ENCODE measurements at regions not wholly inside any gene's neighbourhood (a gene's known extent, or its start where the extent isn't known, plus 50 kb on each side); places are given as distances from the start of the nearest gene placed in this dataset.
A peak's percentile ranks its signal among the peaks of the same experiment; 100 is the strongest.

DNA sequence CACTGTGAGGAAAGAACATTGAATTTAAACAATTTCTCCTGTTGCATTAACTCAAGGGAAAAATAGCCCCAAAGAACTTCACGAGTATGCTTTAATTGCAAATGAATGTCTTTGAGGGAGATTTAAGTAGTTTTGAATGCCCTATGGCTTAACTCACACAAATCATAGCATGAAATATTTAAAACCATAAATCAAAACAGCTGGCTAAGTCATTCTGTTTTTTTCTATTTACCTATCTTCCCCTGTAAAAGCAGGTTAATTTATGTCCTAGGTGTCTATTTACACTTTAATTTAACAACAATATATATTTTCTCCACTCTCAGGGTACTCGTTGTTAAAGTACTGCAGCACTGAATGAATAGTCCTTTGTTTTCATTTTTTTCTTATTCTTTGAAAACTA lies 118.8 kb upstream of the PIEZO2 start:
- no peak for FAIRE-seq

DNA sequence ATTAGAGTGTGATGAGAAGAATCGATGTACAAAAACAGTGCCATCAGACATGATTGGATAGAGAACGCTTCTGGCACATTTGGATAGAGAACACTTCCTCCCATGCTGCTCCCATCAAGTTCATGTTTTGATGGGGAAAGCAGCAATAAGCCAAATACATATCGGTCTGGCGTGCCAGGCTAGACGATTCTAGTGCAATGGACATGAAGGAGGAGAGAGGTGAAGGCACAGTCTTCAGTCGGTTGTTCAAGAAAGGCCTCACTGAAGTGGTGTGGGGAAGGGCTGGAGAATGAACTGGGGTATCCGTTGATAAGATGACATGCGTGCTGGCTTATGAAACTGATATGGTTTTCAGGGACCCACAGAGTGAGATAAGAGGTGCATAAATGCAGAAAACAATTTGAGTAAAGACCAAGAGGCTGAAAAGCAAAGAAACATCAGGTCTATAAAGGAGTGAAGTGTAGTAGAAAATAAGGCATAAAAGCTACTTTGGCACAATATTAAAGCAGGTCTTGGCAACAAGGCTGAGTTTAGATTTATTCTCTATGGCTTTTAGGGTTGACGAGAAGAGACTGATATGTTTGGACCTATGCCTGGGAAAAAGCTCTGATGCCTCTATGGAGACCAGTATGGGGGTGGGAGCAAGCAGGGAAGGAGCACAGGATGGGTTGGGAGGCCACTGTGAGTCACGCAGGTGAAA lies 117.6 kb upstream of the PIEZO2 start:
- Histone ChIP-seq H3K27me3 (no peaks in the 10 kb centered on the region), H3K4me3 (no peak overlapping the region), H3K4me1 (no peaks in the 10 kb centered on the region), H3K9me3 (no peaks in the 10 kb centered on the region), H3K27ac (no peak overlapping the region), H3K36me3 (no peaks in the 10 kb centered on the region)
- TF ChIP-seq, protein P1, sequence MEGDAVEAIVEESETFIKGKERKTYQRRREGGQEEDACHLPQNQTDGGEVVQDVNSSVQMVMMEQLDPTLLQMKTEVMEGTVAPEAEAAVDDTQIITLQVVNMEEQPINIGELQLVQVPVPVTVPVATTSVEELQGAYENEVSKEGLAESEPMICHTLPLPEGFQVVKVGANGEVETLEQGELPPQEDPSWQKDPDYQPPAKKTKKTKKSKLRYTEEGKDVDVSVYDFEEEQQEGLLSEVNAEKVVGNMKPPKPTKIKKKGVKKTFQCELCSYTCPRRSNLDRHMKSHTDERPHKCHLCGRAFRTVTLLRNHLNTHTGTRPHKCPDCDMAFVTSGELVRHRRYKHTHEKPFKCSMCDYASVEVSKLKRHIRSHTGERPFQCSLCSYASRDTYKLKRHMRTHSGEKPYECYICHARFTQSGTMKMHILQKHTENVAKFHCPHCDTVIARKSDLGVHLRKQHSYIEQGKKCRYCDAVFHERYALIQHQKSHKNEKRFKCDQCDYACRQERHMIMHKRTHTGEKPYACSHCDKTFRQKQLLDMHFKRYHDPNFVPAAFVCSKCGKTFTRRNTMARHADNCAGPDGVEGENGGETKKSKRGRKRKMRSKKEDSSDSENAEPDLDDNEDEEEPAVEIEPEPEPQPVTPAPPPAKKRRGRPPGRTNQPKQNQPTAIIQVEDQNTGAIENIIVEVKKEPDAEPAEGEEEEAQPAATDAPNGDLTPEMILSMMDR (IDR thresholded peaks at IDR 0.05): no peak
- intact Hi-C loops (cut with DNase I): no loop called here
- ATAC-seq (no peak), DNase-seq (no peak), FAIRE-seq (no peak)
- WGBS, 2 donors: 60 to 74% methylated on average over 10 of the region's 10 CpGs

More for the DNA sequence above, 118.8 kb upstream of the PIEZO2 start:
- Histone ChIP-seq H3K36me3 (no peaks in the 10 kb centered on the region), H3K4me1 (no peaks in the 10 kb centered on the region), H3K4me3 (no peak overlapping the region), H3K27ac (no peak overlapping the region), H3K27me3 (no peaks in the 10 kb centered on the region), H3K9me3 (no peaks in the 10 kb centered on the region)
- DNase-seq (no peak), ATAC-seq (no peak)
- TF ChIP-seq, protein P1 (IDR thresholded peaks at IDR 0.05): no peak
- WGBS, 2 donors: 18 to 32% methylated on average over 2 of the region's 2 CpGs
- intact Hi-C loops (cut with DNase I): no loop called here

DNA sequence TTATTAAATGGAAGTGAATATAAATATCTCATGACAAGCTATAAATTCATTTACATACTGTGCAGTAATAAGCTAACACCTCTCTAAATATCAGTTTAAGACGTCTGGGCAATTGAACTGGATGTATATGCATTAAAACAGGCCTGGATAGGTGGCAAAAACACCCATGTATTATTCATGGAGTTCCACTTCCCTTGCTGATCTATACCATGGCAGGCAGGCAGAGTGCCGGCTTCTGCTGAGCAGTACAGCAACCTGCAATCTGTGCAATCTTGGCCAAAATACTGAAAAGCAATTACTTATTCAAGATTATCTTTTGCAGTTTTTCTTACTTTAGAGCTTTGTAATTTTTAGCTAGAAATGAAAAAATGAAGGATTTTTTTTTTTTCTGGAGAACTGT lies 112.1 kb upstream of the PIEZO2 start:
- FAIRE-seq: no peak
- Histone ChIP-seq H3K4me1 (no peaks in the 10 kb centered on the region), H3K9me3 (no peaks in the 10 kb centered on the region), H3K27me3 (no peaks in the 10 kb centered on the region), H3K36me3 (no peaks in the 10 kb centered on the region), H3K4me3 (no peak overlapping the region), H3K27ac (no peak overlapping the region)
- WGBS, 2 donors: 50 to 53% methylated on average over 2 of the region's 2 CpGs
- no peak for DNase-seq
- intact Hi-C loops (cut with DNase I): no loop called here
- TF ChIP-seq, protein P1 (IDR thresholded peaks at IDR 0.05): no peak
- ATAC-seq: no peak

DNA sequence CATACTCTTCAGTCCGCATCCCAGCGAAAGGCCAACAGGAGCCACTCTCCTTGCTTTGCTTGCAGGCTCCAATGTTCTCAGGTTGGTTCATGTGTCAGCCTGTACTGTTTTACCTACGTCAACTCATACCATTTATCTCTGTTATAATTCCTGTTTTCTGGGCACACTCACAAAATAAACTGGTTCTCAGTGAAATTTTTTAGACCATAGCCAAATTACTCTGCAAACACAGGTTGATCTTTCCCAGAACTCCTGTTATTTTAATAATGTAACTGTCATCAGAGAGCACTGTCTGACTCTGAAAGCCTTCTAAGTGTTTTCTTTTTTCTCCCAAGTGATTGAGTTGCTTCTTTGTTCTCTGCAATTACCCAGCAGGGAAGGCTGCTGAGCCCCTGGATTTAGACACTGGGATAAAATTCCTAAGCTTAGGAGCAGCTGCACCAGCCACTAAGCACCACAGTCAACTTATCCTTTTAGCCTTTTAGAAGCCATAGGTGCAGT lies 111.6 kb upstream of the PIEZO2 start:
- Histone ChIP-seq H3K27ac (no peak overlapping the region), H3K4me3 (no peak overlapping the region), H3K4me1 (no peaks in the 10 kb centered on the region), H3K9me3 (no peaks in the 10 kb centered on the region), H3K36me3 (no peaks in the 10 kb centered on the region), H3K27me3 (no peaks in the 10 kb centered on the region)
- TF ChIP-seq, protein P1 (IDR thresholded peaks at IDR 0.05): no peak
- intact Hi-C loops (cut with DNase I): no loop called here
- DNase-seq (no peak), ATAC-seq (peak in 1 of 4 donors; percentile 75), FAIRE-seq (no peak)
- WGBS, 2 donors: 60 to 61% methylated on average over 3 of the region's 3 CpGs

DNA sequence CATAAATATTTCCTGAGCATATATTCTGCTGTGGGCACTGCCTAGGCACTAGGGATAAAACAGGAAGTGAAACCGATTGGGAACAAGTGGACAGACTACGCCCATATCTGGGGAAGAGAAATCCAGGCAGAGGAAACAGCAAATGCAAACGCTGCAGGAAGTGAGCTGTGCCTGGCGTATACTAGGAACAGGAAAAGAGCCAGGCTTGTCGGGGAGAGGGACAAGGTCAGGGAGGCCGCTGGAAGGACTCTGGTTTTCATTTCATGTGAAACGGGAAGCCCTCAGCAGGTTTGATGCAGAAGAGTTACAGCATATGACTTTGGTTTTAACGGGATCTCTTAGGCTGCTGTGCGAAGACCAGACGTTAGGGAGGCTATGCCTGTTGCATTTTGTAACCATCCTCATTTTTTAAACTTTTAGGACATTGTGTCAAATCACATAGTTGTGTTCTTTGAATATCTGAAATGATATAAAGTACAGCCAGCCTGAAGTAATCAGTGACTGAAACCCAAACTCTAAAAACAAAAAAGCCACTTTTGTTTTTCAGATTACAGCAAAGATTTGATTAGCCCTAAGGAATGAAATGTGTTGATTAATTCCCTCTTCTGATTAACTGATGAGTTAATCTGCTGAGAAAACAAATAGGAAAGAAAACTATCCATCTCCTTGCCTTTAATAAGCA lies 110.2 kb upstream of the PIEZO2 start:
- intact Hi-C loops (cut with DNase I): no loop called here
- DNase-seq (peak in 2 of 6 donors; percentile 9 to 28), ATAC-seq (peak in 3 of 4 donors; percentile 42 to 70 (median 58))

More for the DNA sequence above, 110.2 kb upstream of the PIEZO2 start:
- H3K27me3 ChIP-seq: no peaks in the 10 kb centered on the region
- WGBS, 2 donors: 38 to 51% methylated on average over 10 of the region's 10 CpGs
- no peaks in the 10 kb centered on the region for H3K36me3 ChIP-seq
- TF ChIP-seq, protein P1 (IDR thresholded peaks at IDR 0.05): no peak
- H3K27ac ChIP-seq: no peak overlapping the region
- no peak overlapping the region for H3K4me3 ChIP-seq
- no peaks in the 10 kb centered on the region for H3K4me1 ChIP-seq
- no peak for FAIRE-seq
- H3K9me3 ChIP-seq: no peaks in the 10 kb centered on the region

All from pancreas (tissue), 10 donors.